K562 (cell line): ENCODE measurements at regions not wholly inside any gene's neighbourhood (a gene's known extent, or its start where the extent isn't known, plus 50 kb on each side); places are given as distances from the start of the nearest gene placed in this dataset.

ENCODE experiments used
- ATAC-seq: fragments of 200-7000 bp; cut with Tn5 transposase; 3 replicates; pipeline ENCODE4 v1.9.1; 2020; ENCODE audit warnings: moderate library complexity
- BruUV-seq: library from RNA; stranded (reverse); fragments of 400-500 nt; replicated peaks from 2 replicates; lab custom pipeline; 2021; lab: Mats Ljungman, UMichigan
- CTCF ChIA-PET: fragments of 300-600 bp; formaldehyde crosslinking; extraction: SDS; loops from one replicate; lab custom pipeline; 2021; ENCODE audit warnings: low intra/inter-chr PET ratio; lab: Yijun Ruan, JAX
- POLR2A ChIA-PET: fragments of 300-600, 350-650 bp; sonication (Branson Sonifier 250); formaldehyde crosslinking; extraction: SDS; loops from one replicate; lab custom pipeline; 2021; ENCODE audit warnings: antibody characterized with exemption, inconsistent platforms; lab: Yijun Ruan, JAX
- DNase-seq, 4 experiments: peaks; one replicate each; pipeline versions ENCODE4 v3.0.0 to v3.0.0-alpha.2; 2011 to 2018; ENCODE audit warnings: low spot score in 3 of 4, mixed read lengths in 3 of 4; ENCODE audit errors: extremely low read depth in 1 of 4
- FAIRE-seq: peaks from 2 replicates; lab custom pipeline; 2011; peaks lifted over from hg19 to GRCh38; lab: Jason Lieb, UNC
- H2AFZ ChIP-seq: 2 replicates; pipeline ENCODE4 v1.6.0; 2011; ENCODE audit warnings: low read depth, low read length, control low read depth, inconsistent platforms
- H3K27ac ChIP-seq: fragments of 200-600 bp; 3 replicates; pipeline ENCODE4 v1.8.0; 2011; ENCODE audit warnings: low read depth, mild to moderate bottlenecking, control low read depth, inconsistent platforms, low read length, moderate library complexity, mixed read lengths; ENCODE audit errors: extremely low read depth
- H3K27me3 ChIP-seq, 2 experiments: fragments of 300-600 bp in 1 of 2; 2 replicates in 1 of 2; 3 replicates in 1 of 2; pipeline versions ENCODE4 v1.6.0 to v1.8.0; 2011; ENCODE audit warnings: inconsistent platforms in 2 of 2, low read length in 2 of 2, mild to moderate bottlenecking in 1 of 2, mixed read lengths in 1 of 2, moderate library complexity in 1 of 2; ENCODE audit not compliant: control insufficient read depth in 2 of 2, insufficient read depth in 2 of 2
- H3K36me3 ChIP-seq: fragments of 300-600 bp; 3 replicates; pipeline ENCODE4 v1.8.0; 2011; ENCODE audit warnings: mild to moderate bottlenecking, low read length, inconsistent platforms; ENCODE audit not compliant: control insufficient read depth, insufficient read depth
- H3K4me1 ChIP-seq, 2 experiments: fragments of 200-600 bp in 1 of 2; replicated peaks in 1 of 2; 2 replicates in 1 of 2; 3 replicates in 1 of 2; pipeline versions ENCODE4 v1.5.1 to v1.8.0; 2011; ENCODE audit warnings: inconsistent platforms in 2 of 2, low read length in 2 of 2, mild to moderate bottlenecking in 1 of 2, mixed read lengths in 1 of 2, moderate library complexity in 1 of 2; ENCODE audit not compliant: control insufficient read depth in 2 of 2, insufficient read depth in 2 of 2
- H3K4me2 ChIP-seq: 2 replicates; pipeline ENCODE4 v1.6.1; 2011; ENCODE audit warnings: low read length, control low read depth, inconsistent platforms, mixed read lengths; ENCODE audit not compliant: insufficient read depth
- H3K4me3 ChIP-seq: fragments of 200-600 bp; sonication (generic), shearing (Covaris generic); 2 replicates; pipeline ENCODE4 v1.5.1; 2016; ENCODE audit warnings: control low read depth, inconsistent platforms
- H3K79me2 ChIP-seq: fragments of 200-600 bp; 3 replicates; pipeline ENCODE4 v1.8.0; 2011; ENCODE audit warnings: low read length, inconsistent platforms; ENCODE audit not compliant: control insufficient read depth, insufficient read depth
- H3K9ac ChIP-seq, 2 experiments: 2 replicates each; pipeline versions ENCODE4 v1.6.0 to v1.6.1; 2011; ENCODE audit warnings: low read depth in 2 of 2, low read length in 2 of 2, control low read depth in 1 of 2, inconsistent platforms in 1 of 2, mild to moderate bottlenecking in 1 of 2, mixed read lengths in 1 of 2; ENCODE audit not compliant: insufficient read depth in 1 of 2
- H3K9me1 ChIP-seq: one replicate; pipeline ENCODE4 v1.6.0; 2011; ENCODE audit warnings: inconsistent platforms, mild to moderate bottlenecking, low read length, moderate library complexity; ENCODE audit not compliant: control insufficient read depth, insufficient read depth
- H3K9me3 ChIP-seq: replicated peaks from 2 replicates; pipeline ENCODE4 v1.5.1; 2011; ENCODE audit warnings: low read depth, low read length, inconsistent platforms; ENCODE audit not compliant: control insufficient read depth, insufficient read depth
- H4K20me1 ChIP-seq: replicated peaks from 2 replicates; pipeline ENCODE4 v1.6.1; 2011; ENCODE audit warnings: low read length, inconsistent platforms, mixed read lengths; ENCODE audit not compliant: control insufficient read depth, insufficient read depth
- ARID3A ChIP-seq: IDR thresholded peaks from 2 replicates; pipeline ENCODE4 v1.6.1; 2012; ENCODE audit warnings: low read depth, low read length, improper control_type of control experiment, borderline replicate concordance
- CHD2 ChIP-seq: IDR thresholded peaks from 2 replicates; pipeline ENCODE4 v1.6.1; 2011; ENCODE audit warnings: low read depth, low read length
- GATAD2B ChIP-seq: fragments of 450-650 bp; IDR thresholded peaks from 2 replicates; pipeline ENCODE4 v1.6.1; 2017; ENCODE audit warnings: mild to moderate bottlenecking, borderline replicate concordance
- MIER1 ChIP-seq: fragments of 450-650 bp; IDR thresholded peaks from 2 replicates; pipeline ENCODE4 v1.6.1; 2016; ENCODE audit warnings: antibody characterized with exemption, mild to moderate bottlenecking, low read depth
- WGBS: fragments of 100-300 bp; shearing (Covaris generic); methylation state at CpG from one replicate; pipeline ENCODE4 v1.1.6; 2016; ENCODE audit warnings: low coverage, mixed read lengths; ENCODE audit not compliant: insufficient coverage; ENCODE audit errors: missing lambda C conversion rate; 5-methylcytosine and 5-hydroxymethylcytosine counted together
- in situ Hi-C: fragments of 300-500 bp; cut with MboI; formaldehyde crosslinking; loops from 4 replicates; pipeline ENCODE4 v1.15.0; 2018; ENCODE audit warnings: inconsistent platforms, mixed read lengths
- intact Hi-C: fragments of 100-400 bp; cut with micrococcal nuclease; formaldehyde crosslinking; loops from 2 replicates; pipeline ENCODE4 v1.14.2; 2022
- TF ChIP-seq, protein P1 (sequence below): fragments of 450-650 bp; formaldehyde crosslinking; IDR thresholded peaks from 2 replicates; pipeline ENCODE4 v1.4.0; 2020; ENCODE audit warnings: mild to moderate bottlenecking, moderate library complexity
- TF ChIP-seq, protein P2 (sequence below): fragments of 250-450 bp; sonication (Bioruptor Pico); IDR thresholded peaks from 2 replicates; pipeline ENCODE4 v1.5.0; 2020; ENCODE audit warnings: mild to moderate bottlenecking, borderline replicate concordance

- H3K27me3 ChIP-seq, result no peaks in the 10 kb centered on the region
- no peaks in the 10 kb centered on the region for H3K9me3 ChIP-seq
- H3K36me3 ChIP-seq, result no peaks in the 10 kb centered on the region
- in situ Hi-C loops, result no loop called here
- H3K9ac ChIP-seq, result no peak overlapping the region
- no peaks in the 10 kb centered on the region for H3K9me1 ChIP-seq
- no peaks in the 10 kb centered on the region; the same call in 2 of the 3 replicates for H3K79me2 ChIP-seq
- no peaks in the 10 kb centered on the region for H4K20me1 ChIP-seq
- WGBS, result 14% methylated on average over 1 of the region's 1 CpG
- H3K27ac ChIP-seq, result no peak overlapping the region
- intact Hi-C loops, result no loop called here
- POLR2A ChIA-PET, result no interaction called here
- BruUV-seq, result no TSS peak
- no peak overlapping the region for H3K4me2 ChIP-seq
- FAIRE-seq, result no peak
- CTCF ChIA-PET, result no interaction called here
- no peak overlapping the region for H2AFZ ChIP-seq
- TF ChIP-seq, protein P1, sequence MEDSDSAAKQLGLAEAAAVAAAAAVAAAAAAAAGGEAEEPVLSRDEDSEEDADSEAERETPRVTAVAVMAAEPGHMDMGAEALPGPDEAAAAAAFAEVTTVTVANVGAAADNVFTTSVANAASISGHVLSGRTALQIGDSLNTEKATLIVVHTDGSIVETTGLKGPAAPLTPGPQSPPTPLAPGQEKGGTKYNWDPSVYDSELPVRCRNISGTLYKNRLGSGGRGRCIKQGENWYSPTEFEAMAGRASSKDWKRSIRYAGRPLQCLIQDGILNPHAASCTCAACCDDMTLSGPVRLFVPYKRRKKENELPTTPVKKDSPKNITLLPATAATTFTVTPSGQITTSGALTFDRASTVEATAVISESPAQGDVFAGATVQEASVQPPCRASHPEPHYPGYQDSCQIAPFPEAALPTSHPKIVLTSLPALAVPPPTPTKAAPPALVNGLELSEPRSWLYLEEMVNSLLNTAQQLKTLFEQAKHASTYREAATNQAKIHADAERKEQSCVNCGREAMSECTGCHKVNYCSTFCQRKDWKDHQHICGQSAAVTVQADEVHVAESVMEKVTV (CRISPR knock-in tag), result no peak
- no peak for TF ChIP-seq GATAD2B
- TF ChIP-seq, protein P2, sequence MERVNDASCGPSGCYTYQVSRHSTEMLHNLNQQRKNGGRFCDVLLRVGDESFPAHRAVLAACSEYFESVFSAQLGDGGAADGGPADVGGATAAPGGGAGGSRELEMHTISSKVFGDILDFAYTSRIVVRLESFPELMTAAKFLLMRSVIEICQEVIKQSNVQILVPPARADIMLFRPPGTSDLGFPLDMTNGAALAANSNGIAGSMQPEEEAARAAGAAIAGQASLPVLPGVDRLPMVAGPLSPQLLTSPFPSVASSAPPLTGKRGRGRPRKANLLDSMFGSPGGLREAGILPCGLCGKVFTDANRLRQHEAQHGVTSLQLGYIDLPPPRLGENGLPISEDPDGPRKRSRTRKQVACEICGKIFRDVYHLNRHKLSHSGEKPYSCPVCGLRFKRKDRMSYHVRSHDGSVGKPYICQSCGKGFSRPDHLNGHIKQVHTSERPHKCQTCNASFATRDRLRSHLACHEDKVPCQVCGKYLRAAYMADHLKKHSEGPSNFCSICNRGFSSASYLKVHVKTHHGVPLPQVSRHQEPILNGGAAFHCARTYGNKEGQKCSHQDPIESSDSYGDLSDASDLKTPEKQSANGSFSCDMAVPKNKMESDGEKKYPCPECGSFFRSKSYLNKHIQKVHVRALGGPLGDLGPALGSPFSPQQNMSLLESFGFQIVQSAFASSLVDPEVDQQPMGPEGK (CRISPR knock-in tag), result no peak
- TF ChIP-seq CHD2, result no peak
- no peak for TF ChIP-seq MIER1
- TF ChIP-seq ARID3A, result no peak
- TF ChIP-seq, all 486 proteins: peak for 0
- Histone ChIP-seq H3K4me1 (no peaks in the 10 kb centered on the region), H3K4me3 (no peak overlapping the region)
- ATAC-seq (no peak), DNase-seq (no peak)
These were observed 381.7 kb downstream of the CDH19 start for GRCh38 chr18:66222174-66222573.
